K562 (cell line): ENCODE measurements at regions not wholly inside any gene's neighbourhood (a gene's known extent, or its start where the extent isn't known, plus 50 kb on each side); places are given as distances from the start of the nearest gene placed in this dataset.

Experiments
- ATAC-seq: fragments of 200-7000 bp; cut with Tn5 transposase; 3 replicates; pipeline ENCODE4 v1.9.1; 2020; ENCODE audit warnings: moderate library complexity
- BruUV-seq: library from RNA; stranded (reverse); fragments of 400-500 nt; replicated peaks from 2 replicates; lab custom pipeline; 2021; lab: Mats Ljungman, UMichigan
- CTCF ChIA-PET: fragments of 300-600 bp; formaldehyde crosslinking; extraction: SDS; loops from one replicate; lab custom pipeline; 2021; ENCODE audit warnings: low intra/inter-chr PET ratio; lab: Yijun Ruan, JAX
- POLR2A ChIA-PET: fragments of 300-600, 350-650 bp; sonication (Branson Sonifier 250); formaldehyde crosslinking; extraction: SDS; loops from one replicate; lab custom pipeline; 2021; ENCODE audit warnings: antibody characterized with exemption, inconsistent platforms; lab: Yijun Ruan, JAX
- DNase-seq, 4 experiments: peaks; one replicate each; pipeline versions ENCODE4 v3.0.0 to v3.0.0-alpha.2; 2011 to 2018; ENCODE audit warnings: low spot score in 3 of 4, mixed read lengths in 3 of 4; ENCODE audit errors: extremely low read depth in 1 of 4
- FAIRE-seq: peaks from 2 replicates; lab custom pipeline; 2011; peaks lifted over from hg19 to GRCh38; lab: Jason Lieb, UNC
- H2AFZ ChIP-seq: 2 replicates; pipeline ENCODE4 v1.6.0; 2011; ENCODE audit warnings: low read depth, low read length, control low read depth, inconsistent platforms
- H3K27ac ChIP-seq: fragments of 200-600 bp; 3 replicates; pipeline ENCODE4 v1.8.0; 2011; ENCODE audit warnings: low read depth, mild to moderate bottlenecking, control low read depth, inconsistent platforms, low read length, moderate library complexity, mixed read lengths; ENCODE audit errors: extremely low read depth
- H3K27me3 ChIP-seq, 2 experiments: fragments of 300-600 bp in 1 of 2; 2 replicates in 1 of 2; 3 replicates in 1 of 2; pipeline versions ENCODE4 v1.6.0 to v1.8.0; 2011; ENCODE audit warnings: inconsistent platforms in 2 of 2, low read length in 2 of 2, mild to moderate bottlenecking in 1 of 2, mixed read lengths in 1 of 2, moderate library complexity in 1 of 2; ENCODE audit not compliant: control insufficient read depth in 2 of 2, insufficient read depth in 2 of 2
- H3K36me3 ChIP-seq: fragments of 300-600 bp; 3 replicates; pipeline ENCODE4 v1.8.0; 2011; ENCODE audit warnings: mild to moderate bottlenecking, low read length, inconsistent platforms; ENCODE audit not compliant: control insufficient read depth, insufficient read depth
- H3K4me1 ChIP-seq, 2 experiments: fragments of 200-600 bp in 1 of 2; replicated peaks in 1 of 2; 2 replicates in 1 of 2; 3 replicates in 1 of 2; pipeline versions ENCODE4 v1.5.1 to v1.8.0; 2011; ENCODE audit warnings: inconsistent platforms in 2 of 2, low read length in 2 of 2, mild to moderate bottlenecking in 1 of 2, mixed read lengths in 1 of 2, moderate library complexity in 1 of 2; ENCODE audit not compliant: control insufficient read depth in 2 of 2, insufficient read depth in 2 of 2
- H3K4me2 ChIP-seq: 2 replicates; pipeline ENCODE4 v1.6.1; 2011; ENCODE audit warnings: low read length, control low read depth, inconsistent platforms, mixed read lengths; ENCODE audit not compliant: insufficient read depth
- H3K4me3 ChIP-seq: fragments of 200-600 bp; sonication (generic), shearing (Covaris generic); 2 replicates; pipeline ENCODE4 v1.5.1; 2016; ENCODE audit warnings: control low read depth, inconsistent platforms
- H3K79me2 ChIP-seq: fragments of 200-600 bp; 3 replicates; pipeline ENCODE4 v1.8.0; 2011; ENCODE audit warnings: low read length, inconsistent platforms; ENCODE audit not compliant: control insufficient read depth, insufficient read depth
- H3K9ac ChIP-seq, 2 experiments: 2 replicates each; pipeline versions ENCODE4 v1.6.0 to v1.6.1; 2011; ENCODE audit warnings: low read depth in 2 of 2, low read length in 2 of 2, control low read depth in 1 of 2, inconsistent platforms in 1 of 2, mild to moderate bottlenecking in 1 of 2, mixed read lengths in 1 of 2; ENCODE audit not compliant: insufficient read depth in 1 of 2
- H3K9me1 ChIP-seq: one replicate; pipeline ENCODE4 v1.6.0; 2011; ENCODE audit warnings: inconsistent platforms, mild to moderate bottlenecking, low read length, moderate library complexity; ENCODE audit not compliant: control insufficient read depth, insufficient read depth
- H3K9me3 ChIP-seq: replicated peaks from 2 replicates; pipeline ENCODE4 v1.5.1; 2011; ENCODE audit warnings: low read depth, low read length, inconsistent platforms; ENCODE audit not compliant: control insufficient read depth, insufficient read depth
- H4K20me1 ChIP-seq: replicated peaks from 2 replicates; pipeline ENCODE4 v1.6.1; 2011; ENCODE audit warnings: low read length, inconsistent platforms, mixed read lengths; ENCODE audit not compliant: control insufficient read depth, insufficient read depth
- AFF4 ChIP-seq: sonication (generic); formaldehyde crosslinking; IDR thresholded peaks from 2 replicates; pipeline ENCODE4 v1.8.0; 2023; ENCODE audit warnings: mild to moderate bottlenecking, missing genetic modification reagents
- ARID4B ChIP-seq: sonication (generic); formaldehyde crosslinking; IDR thresholded peaks from 2 replicates; pipeline ENCODE4 v1.8.0; 2022; ENCODE audit warnings: mild to moderate bottlenecking, missing genetic modification reagents
- IRF9 ChIP-seq: fragments of 450-650 bp; IDR thresholded peaks from 2 replicates; pipeline ENCODE4 v1.6.1; 2016; ENCODE audit warnings: missing biosample characterization, missing genetic modification characterization
- NFIX ChIP-seq: fragments of 250-450 bp; sonication (Bioruptor Pico); IDR thresholded peaks from 2 replicates; pipeline ENCODE4 v1.4.0; 2020; ENCODE audit warnings: low read depth, mild to moderate bottlenecking, moderate library complexity
- POLR2AphosphoS2 ChIP-seq: IDR thresholded peaks from 2 replicates; pipeline ENCODE4 v1.6.1; 2012; ENCODE audit warnings: low read length, improper control_type of control experiment
- SIN3B ChIP-seq: fragments of 450-650 bp; IDR thresholded peaks from 2 replicates; pipeline ENCODE4 v1.6.1; 2017; ENCODE audit warnings: low read depth, mild to moderate bottlenecking, moderate library complexity
- ZNF398 ChIP-seq: fragments of 250-450 bp; sonication (Bioruptor Pico); IDR thresholded peaks from 2 replicates; pipeline ENCODE4 v1.8.0; 2021; ENCODE audit warnings: moderate library complexity, mild to moderate bottlenecking, inconsistent platforms
- in situ Hi-C: fragments of 300-500 bp; cut with MboI; formaldehyde crosslinking; loops from 4 replicates; pipeline ENCODE4 v1.15.0; 2018; ENCODE audit warnings: inconsistent platforms, mixed read lengths
- intact Hi-C: fragments of 100-400 bp; cut with micrococcal nuclease; formaldehyde crosslinking; loops from 2 replicates; pipeline ENCODE4 v1.14.2; 2022

GRCh38 chrY:12212394-12212793, 488.6 kb upstream of the USP9Y start:
- H2AFZ ChIP-seq = no peak overlapping the region
- intact Hi-C loops = no loop called here
- TF ChIP-seq AFF4 (CRISPR knock-in tag) = no peak
- TF ChIP-seq POLR2AphosphoS2 = no peak
- TF ChIP-seq ZNF398 (CRISPR knock-in tag) = no peak
- no peak for TF ChIP-seq ARID4B
- TF ChIP-seq IRF9 (tag) = no peak
- no peak for TF ChIP-seq SIN3B
- TF ChIP-seq NFIX (CRISPR knock-in tag) = no peak

More at GRCh38 chrY:12212394-12212793, 488.6 kb upstream of the USP9Y start:
- Histone ChIP-seq H3K4me2 (no peak overlapping the region), H3K9me3 (no peaks in the 10 kb centered on the region), H4K20me1 (no peaks in the 10 kb centered on the region), H3K27me3 (no peaks in the 10 kb centered on the region), H3K4me3 (no peak overlapping the region), H3K79me2 (no peaks in the 10 kb centered on the region), H3K36me3 (no peaks in the 10 kb centered on the region), H3K9ac (no peak overlapping the region), H3K9me1 (no peaks in the 10 kb centered on the region), H3K4me1 (no peaks in the 10 kb centered on the region), H3K27ac (no peak overlapping the region)
- DNase-seq (no peak), FAIRE-seq (no peak), ATAC-seq (no peak)
- POLR2A ChIA-PET = no interaction called here
- CTCF ChIA-PET = no interaction called here
- in situ Hi-C loops = no loop called here
- no TSS peak for BruUV-seq
